ENCODE measurements at regions not wholly inside any gene's neighbourhood (a gene's known extent, or its start where the extent isn't known, plus 50 kb on each side); places are given as distances from the start of the nearest gene placed in this dataset.

GRCh38 chrX:114127411-114128025, 456.4 kb upstream of the HTR2C start (continued):
- TF ChIP-seq DEAF1 (CRISPR knock-in tag; IDR thresholded peaks at IDR 0.05) = no peak

GRCh38 chrX:114127005-114127404, 456.9 kb upstream of the HTR2C start:
- Histone ChIP-seq H3K9me3 (replicated peaks; ENCODE audit: control insufficient read depth, insufficient read depth, low read depth, low read length) (no peaks in the 10 kb centered on the region), H3K4me1 (replicated peaks in 1 of 2; ENCODE audit: control insufficient read depth in 2 of 2, insufficient read depth in 2 of 2, low read length in 2 of 2) (no peaks in the 10 kb centered on the region), H3K9ac (ENCODE audit: insufficient read depth in 1 of 2, low read depth in 2 of 2, low read length in 2 of 2) (no peak overlapping the region), H4K20me1 (replicated peaks; ENCODE audit: control insufficient read depth, insufficient read depth, low read length) (no peaks in the 10 kb centered on the region), H3K4me2 (ENCODE audit: insufficient read depth, low read length) (no peak overlapping the region), H2AFZ (ENCODE audit: low read depth, low read length) (no peak overlapping the region), H3K79me2 (ENCODE audit: control insufficient read depth, insufficient read depth, low read length) (no peaks in the 10 kb centered on the region), H3K4me3 (no peak overlapping the region), H3K27ac (ENCODE audit: extremely low read depth, low read depth, low read length) (no peak overlapping the region), H3K36me3 (ENCODE audit: control insufficient read depth, insufficient read depth, low read length) (no peaks in the 10 kb centered on the region), H3K9me1 (ENCODE audit: control insufficient read depth, insufficient read depth, low read length) (no peaks in the 10 kb centered on the region), H3K27me3 (ENCODE audit: control insufficient read depth in 2 of 2, insufficient read depth in 2 of 2, low read length in 2 of 2) (no peaks in the 10 kb centered on the region)
- 0% methylated on average over 5 of the region's 5 CpGs for WGBS (ENCODE audit: insufficient coverage, low coverage, missing lambda C conversion rate)
- no TSS peak for BruUV-seq (replicated peaks)
- in situ Hi-C loops (cut with MboI) (no loop called here), intact Hi-C loops (cut with micrococcal nuclease) (no loop called here)
- DNase-seq (ENCODE audit: extremely low read depth in 1 of 4, low spot score in 3 of 4) (no peak), ATAC-seq (no peak), FAIRE-seq (no peak)
- TF ChIP-seq PCBP2 (IDR thresholded peaks at IDR 0.05; ENCODE audit: low read depth, low read length, poor library complexity, severe bottlenecking) (no peak), NELFE (IDR thresholded peaks at IDR 0.05; ENCODE audit: insufficient read depth, insufficient read length) (no peak)
- CTCF ChIA-PET (ENCODE audit: low intra/inter-chr PET ratio) = no interaction called here
- POLR2A ChIA-PET = interaction anchor here (1.0 kb wide), 1 partner anchor 9 kb away, joined by 3 read pairs; no protein-coding TSS in a partner anchor

All from K562 (cell line).